DND-41 (cell line): ENCODE measurements at regions not wholly inside any gene's neighbourhood (a gene's known extent, or its start where the extent isn't known, plus 50 kb on each side); places are given as distances from the start of the nearest gene placed in this dataset.

ENCODE experiments used
- EZH2 ChIP-seq: IDR thresholded peaks from 3 replicates; pipeline ENCODE4 v1.6.1; 2012; ENCODE audit warnings: borderline replicate concordance, low read depth, mild to moderate bottlenecking, moderate library complexity, low read length, inconsistent platforms; ENCODE audit not compliant: severe bottlenecking
- TF ChIP-seq, protein P1 (sequence below): IDR thresholded peaks from 2 replicates; pipeline ENCODE4 v1.5.1; 2012; ENCODE audit warnings: borderline replicate concordance, low read length, moderate library complexity, mild to moderate bottlenecking; ENCODE audit not compliant: poor library complexity, severe bottlenecking; ENCODE audit errors: extremely low read depth

DNA sequence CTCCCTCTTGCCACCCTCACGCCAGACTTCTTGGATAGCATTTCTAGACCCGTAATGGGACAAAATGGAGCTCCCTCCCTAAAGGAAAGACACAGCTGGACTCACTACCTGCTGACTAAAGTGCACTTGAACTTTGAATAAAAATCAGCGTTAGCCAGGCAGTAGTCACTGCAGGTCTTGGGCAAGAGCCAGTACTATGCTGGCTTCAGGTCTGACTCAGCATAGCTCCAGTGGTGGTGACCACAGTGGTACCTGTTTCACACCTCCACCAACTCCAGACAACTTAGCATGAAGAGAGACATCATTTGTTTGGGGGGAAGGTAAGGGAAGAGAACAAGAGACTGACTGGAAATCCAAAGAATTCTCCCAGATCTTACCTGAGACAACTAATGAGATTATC is 906.8 kb downstream of the GRIK2 start:
- TF ChIP-seq, protein P1, sequence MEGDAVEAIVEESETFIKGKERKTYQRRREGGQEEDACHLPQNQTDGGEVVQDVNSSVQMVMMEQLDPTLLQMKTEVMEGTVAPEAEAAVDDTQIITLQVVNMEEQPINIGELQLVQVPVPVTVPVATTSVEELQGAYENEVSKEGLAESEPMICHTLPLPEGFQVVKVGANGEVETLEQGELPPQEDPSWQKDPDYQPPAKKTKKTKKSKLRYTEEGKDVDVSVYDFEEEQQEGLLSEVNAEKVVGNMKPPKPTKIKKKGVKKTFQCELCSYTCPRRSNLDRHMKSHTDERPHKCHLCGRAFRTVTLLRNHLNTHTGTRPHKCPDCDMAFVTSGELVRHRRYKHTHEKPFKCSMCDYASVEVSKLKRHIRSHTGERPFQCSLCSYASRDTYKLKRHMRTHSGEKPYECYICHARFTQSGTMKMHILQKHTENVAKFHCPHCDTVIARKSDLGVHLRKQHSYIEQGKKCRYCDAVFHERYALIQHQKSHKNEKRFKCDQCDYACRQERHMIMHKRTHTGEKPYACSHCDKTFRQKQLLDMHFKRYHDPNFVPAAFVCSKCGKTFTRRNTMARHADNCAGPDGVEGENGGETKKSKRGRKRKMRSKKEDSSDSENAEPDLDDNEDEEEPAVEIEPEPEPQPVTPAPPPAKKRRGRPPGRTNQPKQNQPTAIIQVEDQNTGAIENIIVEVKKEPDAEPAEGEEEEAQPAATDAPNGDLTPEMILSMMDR = no peak
- TF ChIP-seq EZH2 = no peak
